Spleen (tissue), 11 donors: ENCODE measurements at regions not wholly inside any gene's neighbourhood (a gene's known extent, or its start where the extent isn't known, plus 50 kb on each side); places are given as distances from the start of the nearest gene placed in this dataset.

Experiments
- DNase-seq: peaks from one replicate; pipeline ENCODE4 v3.0.0-alpha.2; 2020
- H3K27ac ChIP-seq, 8 donors: fragments of 200-600 bp; sonication (generic) in 7 of 8; 1 replicate in 4 of 8; 2 replicates in 4 of 8; pipeline versions ENCODE4 v1.5.0 to v1.8.0; 2016 to 2021; ENCODE audit warnings: inconsistent platforms in 4 of 8, mild to moderate bottlenecking in 4 of 8, moderate library complexity in 1 of 8
- H3K27me3 ChIP-seq, 7 donors: fragments of 200-600 bp; sonication (generic) in 6 of 7; replicated peaks in 1 of 7; 1 replicate in 4 of 7; 2 replicates in 3 of 7; pipeline versions ENCODE4 v1.5.0 to v1.8.0; 2016 to 2021; ENCODE audit warnings: inconsistent platforms in 3 of 7, mild to moderate bottlenecking in 1 of 7
- H3K36me3 ChIP-seq, 6 donors: fragments of 200-600 bp; sonication (generic) in 5 of 6; 1 replicate in 4 of 6; 2 replicates in 2 of 6; pipeline versions ENCODE4 v1.5.0 to v1.8.0; 2016 to 2021; ENCODE audit warnings: inconsistent platforms in 2 of 6
- H3K4me1 ChIP-seq, 6 donors: fragments of 200-600 bp; sonication (generic) in 5 of 6; 1 replicate in 3 of 6; 2 replicates in 3 of 6; pipeline versions ENCODE4 v1.5.0 to v1.8.0; 2016 to 2021; ENCODE audit warnings: inconsistent platforms in 3 of 6
- H3K4me3 ChIP-seq, 8 donors: fragments of 200-600 bp; sonication (generic) in 7 of 8; 1 replicate in 4 of 8; 2 replicates in 4 of 8; pipeline versions ENCODE4 v1.5.0 to v1.8.0; 2016 to 2021; ENCODE audit warnings: inconsistent platforms in 4 of 8, mild to moderate bottlenecking in 4 of 8, moderate library complexity in 2 of 8
- H3K9me3 ChIP-seq, 8 donors: fragments of 200-600 bp; sonication (generic) in 7 of 8; 1 replicate in 4 of 8; 2 replicates in 4 of 8; pipeline versions ENCODE4 v1.5.0 to v1.8.0; 2016 to 2021; ENCODE audit warnings: inconsistent platforms in 4 of 8
- CTCF ChIP-seq, 11 experiments: fragments of 200-600 bp in 7 of 11; fragments of 450-650 bp in 4 of 11; sonication (generic) in 4 of 11; IDR thresholded peaks in 8 of 11; conservative IDR thresholded peaks in 3 of 11; 1 replicate in 7 of 11; 2 replicates in 4 of 11; pipeline versions ENCODE4 v1.4.0 to v1.8.0; 2016 to 2021; ENCODE audit warnings: antibody characterized with exemption in 11 of 11, inconsistent platforms in 4 of 11, mild to moderate bottlenecking in 1 of 11
- POLR2A ChIP-seq, 3 donors: fragments of 450-650 bp; IDR thresholded peaks; one replicate each; pipeline ENCODE4 v1.5.1; 2017; ENCODE audit warnings: antibody characterized with exemption in 3 of 3, mild to moderate bottlenecking in 1 of 3
- POLR2AphosphoS5 ChIP-seq, 3 donors: sonication (generic); formaldehyde crosslinking; IDR thresholded peaks; one replicate each; pipeline ENCODE4 v1.5.1; 2017; ENCODE audit warnings: antibody characterized with exemption in 3 of 3
- WGBS, 5 donors: extraction: QIAGEN DNeasy Blood & Tissue Kit in 3 of 5; methylation state at CpG; one replicate each; pipeline versions ENCODE4 v1.1.5 to v1.1.7; 2013 to 2018; 5-methylcytosine and 5-hydroxymethylcytosine counted together
- intact Hi-C: fragments of 100-400 bp; cut with DNase I; formaldehyde crosslinking; loops from one replicate; pipeline ENCODE4 v1.15.0; 2023; ENCODE audit warnings: low total_unique reads
- donor health status: healthy with polysubstance abuse.
- donor health status: DM: no; HTN: no; CAD: no; lungs with moderate emphysema.
- donor health status: DM: no; HTN: no; CAD: no.
- donor health status: Bipolar disorder and iron deficiency.
- donor health status: healthy.
- donor health status: DM: no; HTN: no; CAD: no.
- donor health status: DM: yes; HTN: yes; CAD: no.

GRCh38 chr11:41954034-41954433 is 494.6 kb upstream of the LRRC4C start:
- TF ChIP-seq POLR2A (IDR thresholded peaks at IDR 0.05) = no peak
- TF ChIP-seq POLR2AphosphoS5 (IDR thresholded peaks at IDR 0.05) = no peak
- TF ChIP-seq CTCF (IDR thresholded peaks at IDR 0.05 in 8 of 11, conservative IDR thresholded peaks at IDR 0.05 in 3 of 11) = no peak
- Histone ChIP-seq H3K9me3 (peaks cover 0 to 26% (median 12%) of the 10 kb centered on the region in 8 donors), H3K36me3 (no peaks in the 10 kb centered on the region), H3K27me3 (no peaks in the 10 kb centered on the region), H3K4me3 (no peak overlapping the region), H3K4me1 (no peaks in the 10 kb centered on the region), H3K27ac (no peak overlapping the region)
- DNase-seq = no peak
- intact Hi-C loops = no loop called here

- 83 to 94% (median 93%) methylated on average over 2 of the region's 2 CpGs for WGBS, 5 donors
Observed at GRCh38 chr11:41955066-41955465, 495.6 kb upstream of the LRRC4C start.

GRCh38 chr11:41955635-41956400 is 496.4 kb upstream of the LRRC4C start:
- 83 to 95% (median 86%) methylated on average over 8 to 10 of the region's 10 CpGs for WGBS, 5 donors
- TF ChIP-seq CTCF (IDR thresholded peaks at IDR 0.05 in 8 of 11, conservative IDR thresholded peaks at IDR 0.05 in 3 of 11) = no peak
- DNase-seq = peak; percentile 56

More at GRCh38 chr11:41955066-41955465, 495.6 kb upstream of the LRRC4C start:
- Histone ChIP-seq H3K36me3 (no peaks in the 10 kb centered on the region), H3K27ac (no peak overlapping the region), H3K27me3 (no peaks in the 10 kb centered on the region), H3K9me3 (peaks cover 0 to 34% (median 13%) of the 10 kb centered on the region in 8 donors), H3K4me3 (no peak overlapping the region), H3K4me1 (no peaks in the 10 kb centered on the region)
- intact Hi-C loops = no loop called here
- no peak for DNase-seq
- TF ChIP-seq CTCF (IDR thresholded peaks at IDR 0.05 in 8 of 11, conservative IDR thresholded peaks at IDR 0.05 in 3 of 11) = no peak
- TF ChIP-seq POLR2A (IDR thresholded peaks at IDR 0.05) = no peak
- TF ChIP-seq POLR2AphosphoS5 (IDR thresholded peaks at IDR 0.05) = no peak

GRCh38 chr11:41963406-41963805 is 504.0 kb upstream of the LRRC4C start:
- Histone ChIP-seq H3K27ac (no peak overlapping the region), H3K4me1 (no peaks in the 10 kb centered on the region), H3K36me3 (no peaks in the 10 kb centered on the region), H3K9me3 (peaks cover 0 to 28% (median 12%) of the 10 kb centered on the region in 8 donors), H3K27me3 (no peaks in the 10 kb centered on the region), H3K4me3 (no peak overlapping the region)
- TF ChIP-seq POLR2A (IDR thresholded peaks at IDR 0.05) = no peak
- DNase-seq = no peak
- WGBS, 5 donors = 12 to 30% (median 23%) methylated on average over 1 of the region's 1 CpG
- intact Hi-C loops = no loop called here

More at GRCh38 chr11:41955635-41956400, 496.4 kb upstream of the LRRC4C start:
- Histone ChIP-seq H3K4me3 (no peak overlapping the region), H3K36me3 (no peaks in the 10 kb centered on the region), H3K9me3 (peaks cover 0 to 37% (median 15%) of the 10 kb centered on the region in 8 donors), H3K27ac (no peak overlapping the region), H3K4me1 (no peaks in the 10 kb centered on the region), H3K27me3 (no peaks in the 10 kb centered on the region)
- intact Hi-C loops = no loop called here
